Erythroblast (primary cell): ENCODE measurements at regions not wholly inside any gene's neighbourhood (a gene's known extent, or its start where the extent isn't known, plus 50 kb on each side); places are given as distances from the start of the nearest gene placed in this dataset.

Source experiments
- GATA1 ChIP-seq: IDR thresholded peaks from 2 replicates; pipeline ENCODE4 v1.6.1; 2011; ENCODE audit warnings: low read depth, mild to moderate bottlenecking, control low read depth, low read length, moderate library complexity
- POLR2A ChIP-seq: IDR thresholded peaks from 2 replicates; pipeline ENCODE4 v1.6.1; 2011; ENCODE audit warnings: mild to moderate bottlenecking, low read length

DNA sequence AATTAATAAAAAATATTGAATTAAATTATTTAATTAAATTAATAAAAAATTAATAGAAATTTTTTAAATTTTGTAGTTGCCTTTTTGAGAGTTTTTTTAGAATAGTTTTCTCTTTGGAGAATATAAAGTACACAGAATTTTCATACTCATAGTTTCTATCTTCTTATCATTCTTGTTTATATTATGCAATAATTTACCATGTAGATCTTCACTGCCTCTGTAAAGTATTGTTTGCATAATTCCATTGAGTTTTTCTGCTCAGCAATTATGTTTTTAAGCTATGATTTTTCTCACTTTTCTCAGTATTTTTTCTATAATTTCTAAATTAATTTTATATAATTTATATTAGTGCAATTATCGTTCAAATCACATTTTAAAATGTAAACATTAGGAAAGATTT lies 50.6 kb upstream of the OXA1L start:
- TF ChIP-seq POLR2A (no peak), GATA1 (no peak)
